ENCODE measurements at regions not wholly inside any gene's neighbourhood (a gene's known extent, or its start where the extent isn't known, plus 50 kb on each side); places are given as distances from the start of the nearest gene placed in this dataset.

GRCh38 chr1:99370476-99370875, 106.2 kb downstream of the PLPPR4 start:
- WGBS (ENCODE audit: low lambda C conversion rate) = 3% methylated on average over 1 of the region's 1 CpG
- ChIA-PET POLR2A (no interaction called here), CTCF (ENCODE audit: low intra/inter-chr PET ratio, low total read pairs) (no interaction called here)
- H2AFZ ChIP-seq (ENCODE audit: low read length) = no peak overlapping the region
- H3K27ac ChIP-seq (ENCODE audit: extremely low read length, insufficient read depth, low read length) = no peak overlapping the region
- intact Hi-C loops (cut with micrococcal nuclease; ENCODE audit: unreplicated experiment) = no loop called here
- in situ Hi-C loops (cut with HindIII; ENCODE audit: extremely low pct_ligation_motif_present, low pct_unique_long_range_greater_than_20kb) = no loop called here
- DNase-seq (ENCODE audit: low spot score) (no peak), ATAC-seq (no peak), FAIRE-seq (no peak)
- no peaks in the 10 kb centered on the region for H3K9me3 ChIP-seq (ENCODE audit: low read length)
- H4K20me1 ChIP-seq (ENCODE audit: insufficient read depth, low read length) = no peaks in the 10 kb centered on the region
- H3K27me3 ChIP-seq (ENCODE audit: control insufficient read depth in 1 of 2, insufficient read depth in 2 of 2, low read length in 2 of 2) = no peaks in the 10 kb centered on the region
- H3K36me3 ChIP-seq (replicated peaks in 1 of 2; ENCODE audit: control insufficient read depth in 1 of 2, insufficient read depth in 2 of 2, low read length in 2 of 2) = no peaks in the 10 kb centered on the region
- no peak overlapping the region for H3K4me2 ChIP-seq (ENCODE audit: low read depth, low read length)
- H3K4me1 ChIP-seq (ENCODE audit: insufficient read depth, low read length) = no peaks in the 10 kb centered on the region
- no TSS peak for BruUV-seq (replicated peaks)
- TF ChIP-seq RBM39 (IDR thresholded peaks at IDR 0.05; ENCODE audit: low read depth, low read length, poor library complexity, severe bottlenecking) (no peak), HHEX (CRISPR knock-in tag; IDR thresholded peaks at IDR 0.05) (no peak), TCF7L2 (IDR thresholded peaks at IDR 0.05; ENCODE audit: low read depth, low read length) (no peak), KDM6A (CRISPR knock-in tag; IDR thresholded peaks at IDR 0.05; ENCODE audit: low read depth) (no peak), SRSF9 (IDR thresholded peaks at IDR 0.05; ENCODE audit: borderline replicate concordance, insufficient read depth, low read depth, low read length, poor library complexity, severe bottlenecking) (no peak), GATA4 (IDR thresholded peaks at IDR 0.05; ENCODE audit: borderline replicate concordance, low read depth) (no peak), ZSCAN12 (CRISPR knock-in tag; IDR thresholded peaks at IDR 0.05) (no peak), POLR2G (IDR thresholded peaks at IDR 0.05; ENCODE audit: low read depth, low read length) (no peak), SRSF1 (optimal IDR thresholded peaks at IDR 0.05; ENCODE audit: low read depth, low read length) (no peak)
- no peak overlapping the region for H3K9ac ChIP-seq (ENCODE audit: insufficient read depth, low read depth, low read length)
- H3K79me2 ChIP-seq (ENCODE audit: insufficient read depth, low read length) = no peaks in the 10 kb centered on the region
- H3K4me3 ChIP-seq (replicated peaks in 1 of 3; ENCODE audit: insufficient read depth in 1 of 3, low read depth in 2 of 3, low read length in 3 of 3) = no peak overlapping the region

- H3K79me2 ChIP-seq (ENCODE audit: insufficient read depth, low read length) = no peaks in the 10 kb centered on the region
- H3K27me3 ChIP-seq (ENCODE audit: control insufficient read depth in 1 of 2, insufficient read depth in 2 of 2, low read length in 2 of 2) = no peaks in the 10 kb centered on the region
- intact Hi-C loops (cut with micrococcal nuclease; ENCODE audit: unreplicated experiment) (no loop called here), in situ Hi-C loops (cut with HindIII; ENCODE audit: extremely low pct_ligation_motif_present, low pct_unique_long_range_greater_than_20kb) (no loop called here)
- H2AFZ ChIP-seq (ENCODE audit: low read length) = no peak overlapping the region
- no TSS peak for BruUV-seq (replicated peaks)
- TF ChIP-seq ARNT (IDR thresholded peaks at IDR 0.05) (no peak), ZNF83 (CRISPR knock-in tag; IDR thresholded peaks at IDR 0.05; ENCODE audit: borderline replicate concordance) (no peak), ZNF484 (CRISPR knock-in tag; IDR thresholded peaks at IDR 0.05; ENCODE audit: borderline replicate concordance, low read depth) (no peak)
- no peaks in the 10 kb centered on the region for H3K36me3 ChIP-seq (replicated peaks in 1 of 2; ENCODE audit: control insufficient read depth in 1 of 2, insufficient read depth in 2 of 2, low read length in 2 of 2)
- ATAC-seq (no peak), FAIRE-seq (no peak), DNase-seq (ENCODE audit: low spot score) (no peak)
- H3K9me3 ChIP-seq (ENCODE audit: low read length) = no peaks in the 10 kb centered on the region
- no peak overlapping the region for H3K9ac ChIP-seq (ENCODE audit: insufficient read depth, low read depth, low read length)
- H3K27ac ChIP-seq (ENCODE audit: extremely low read length, insufficient read depth, low read length) = no peak overlapping the region
- POLR2A ChIA-PET = no interaction called here
- 0% methylated on average over 1 of the region's 1 CpG for WGBS (ENCODE audit: low lambda C conversion rate)
- CTCF ChIA-PET (ENCODE audit: low intra/inter-chr PET ratio, low total read pairs) = no interaction called here
- no peaks in the 10 kb centered on the region for H4K20me1 ChIP-seq (ENCODE audit: insufficient read depth, low read length)
- no peaks in the 10 kb centered on the region for H3K4me1 ChIP-seq (ENCODE audit: insufficient read depth, low read length)
- no peak overlapping the region for H3K4me3 ChIP-seq (replicated peaks in 1 of 3; ENCODE audit: insufficient read depth in 1 of 3, low read depth in 2 of 3, low read length in 3 of 3)
- H3K4me2 ChIP-seq (ENCODE audit: low read depth, low read length) = no peak overlapping the region
Observed at GRCh38 chr1:99371413-99371812, 107.1 kb downstream of the PLPPR4 start.
